OCI-LY3 (cell line): ENCODE measurements at regions not wholly inside any gene's neighbourhood (a gene's known extent, or its start where the extent isn't known, plus 50 kb on each side); places are given as distances from the start of the nearest gene placed in this dataset.

Experiments used
- CTCF ChIP-seq: fragments of 200-600, 300-600 bp; sonication (generic); IDR thresholded peaks from 2 replicates; pipeline ENCODE4 v1.5.1; 2014; ENCODE audit warnings: antibody characterized with exemption, low read length, low read depth
- EZH2phosphoT487 ChIP-seq: fragments of 200-600 bp; shearing (Covaris generic); IDR thresholded peaks from 2 replicates; pipeline ENCODE4 v1.6.1; 2018; ENCODE audit warnings: antibody characterized with exemption, mixed run types, low read depth

- TF ChIP-seq CTCF (no peak), EZH2phosphoT487 (no peak)
These were observed 78.4 kb upstream of the FUT8 start for GRCh38 chr14:65333943-65334687.
